NB4 (cell line): ENCODE measurements at regions not wholly inside any gene's neighbourhood (a gene's known extent, or its start where the extent isn't known, plus 50 kb on each side); places are given as distances from the start of the nearest gene placed in this dataset.

Source experiments
- CTCF ChIP-seq: IDR thresholded peaks from one replicate; pipeline ENCODE4 v1.5.1; 2012; ENCODE audit warnings: low read depth, low read length
- MAX ChIP-seq: IDR thresholded peaks from 2 replicates; pipeline ENCODE4 v1.6.1; 2011; ENCODE audit warnings: low read depth, low read length
- POLR2A ChIP-seq: IDR thresholded peaks from 2 replicates; pipeline ENCODE4 v1.6.1; 2011; ENCODE audit warnings: mild to moderate bottlenecking; ENCODE audit not compliant: insufficient read length; ENCODE audit errors: extremely low read depth

- TF ChIP-seq CTCF (no peak), MAX (no peak), POLR2A (no peak)
Measured at GRCh38 chr20:51169813-51170212, 146.9 kb upstream of the KCNG1 start.
